Stimulated activated CD8-positive, alpha-beta memory T cell treated with anti-CD3 and anti-CD28 coated beads, Interleukin-15, amount 100 ng/mL, for 24 hours (primary cell): ENCODE measurements at regions not wholly inside any gene's neighbourhood (a gene's known extent, or its start where the extent isn't known, plus 50 kb on each side); places are given as distances from the start of the nearest gene placed in this dataset.
"Not testable (repeated sequence)": the region's sequence is repeated elsewhere in the genome, so short reads cannot be mapped to it uniquely, and the experiment has no call there.

Experiments used
- DNase-seq: peaks from one replicate; pipeline ENCODE4 v3.0.0-alpha.2; 2020; ENCODE audit warnings: low read depth

- DNase-seq = no peak
Observed at GRCh38 chr3:118167571-118167970, 867.1 kb downstream of the IGSF11 start.

GRCh38 chr3:118168175-118168574, 866.5 kb downstream of the IGSF11 start:
- no peak for DNase-seq

DNA sequence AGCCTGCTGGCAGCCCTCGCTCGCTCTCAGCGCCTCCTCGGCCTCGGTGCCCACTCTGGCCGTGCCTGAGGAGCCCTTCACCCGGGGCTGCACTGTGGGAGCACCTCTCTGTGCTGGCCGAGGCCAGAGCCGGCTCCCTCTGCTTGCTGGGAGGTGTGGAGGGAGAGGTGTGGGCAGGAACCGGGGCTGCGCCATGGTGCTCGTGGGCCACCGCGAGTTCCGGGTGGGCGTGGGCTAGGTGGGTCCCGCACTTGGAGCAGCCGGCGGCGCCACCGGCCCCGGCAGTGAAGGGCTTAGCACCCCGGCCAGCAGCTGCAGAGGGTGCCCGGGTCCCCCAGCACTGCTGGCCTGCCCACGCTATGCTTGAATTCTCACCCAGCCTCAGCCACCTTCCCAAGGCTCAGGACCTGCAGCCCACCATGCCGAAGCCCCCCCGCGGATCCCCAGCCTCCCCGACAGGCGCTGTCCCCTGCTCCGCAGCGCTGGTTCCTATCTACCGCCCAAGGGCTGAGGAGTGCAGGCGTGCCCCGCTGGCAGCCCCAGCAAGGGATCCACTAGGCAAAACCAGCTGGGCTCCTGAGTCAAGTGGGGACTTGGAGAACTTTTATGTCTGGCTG, 863.3 kb downstream of the IGSF11 start:
- no peak for DNase-seq

DNA sequence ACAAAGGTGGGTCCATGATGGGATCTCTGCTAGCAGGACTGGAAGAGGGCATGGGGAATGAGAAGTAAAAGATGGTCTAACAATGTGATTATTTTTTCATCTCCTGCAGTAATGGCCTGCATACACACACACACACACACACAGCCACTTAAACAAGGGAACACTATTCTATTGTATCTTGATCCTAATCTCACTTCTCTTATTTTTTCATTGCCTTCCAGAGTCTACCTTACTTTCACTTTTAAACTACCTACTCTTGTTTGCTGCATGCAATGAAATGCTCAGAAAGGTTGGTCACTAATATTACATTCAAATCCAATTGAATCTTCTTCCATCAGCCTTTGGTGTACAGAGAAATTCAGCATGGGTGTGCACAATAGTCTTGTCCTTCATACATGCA, 853.8 kb downstream of the IGSF11 start:
- no peak for DNase-seq

GRCh38 chr3:118181274-118181673, 853.4 kb downstream of the IGSF11 start:
- no peak for DNase-seq

DNA sequence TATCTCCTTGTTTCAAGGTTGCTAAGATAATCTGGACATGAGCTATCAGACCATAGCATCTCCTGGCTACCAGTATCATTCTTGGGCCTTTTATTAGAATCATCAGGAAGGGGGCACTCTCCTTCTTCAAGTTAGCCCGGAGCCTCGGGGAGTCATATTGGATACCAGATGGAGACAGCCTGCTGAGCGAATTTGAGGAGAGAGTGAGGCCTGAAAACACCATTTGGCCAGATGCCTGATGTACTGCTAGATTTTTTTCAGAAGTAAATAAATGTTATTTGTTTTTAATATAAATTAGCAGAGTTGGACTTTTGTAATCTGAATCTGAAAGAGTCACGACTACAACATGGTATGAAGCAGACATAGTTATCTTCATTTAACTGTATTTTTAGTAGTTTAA, 848.6 kb downstream of the IGSF11 start:
- DNase-seq = no peak

- DNase-seq = no peak
Observed at GRCh38 chr3:118187221-118187620, 847.4 kb downstream of the IGSF11 start.

DNA sequence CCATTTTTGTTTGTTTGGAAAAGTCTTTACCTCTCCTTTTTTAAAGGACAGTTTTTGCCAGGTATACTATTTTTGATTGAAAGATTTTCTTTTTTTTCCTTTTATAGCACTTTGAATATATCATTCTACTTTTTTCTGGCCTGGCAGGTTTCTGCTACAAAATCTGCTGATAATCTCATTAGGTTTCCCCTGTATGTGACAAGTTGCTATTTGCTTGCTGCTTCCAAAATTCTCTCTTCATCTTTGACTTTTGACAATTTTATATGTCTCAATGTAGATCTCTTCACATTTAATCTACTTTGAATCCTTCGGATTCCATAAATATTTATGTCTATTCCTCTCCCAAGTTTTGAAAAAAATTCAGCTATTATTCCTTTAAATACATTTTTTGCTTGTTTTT, 838.5 kb downstream of the IGSF11 start:
- no peak for DNase-seq

GRCh38 chr3:118199044-118199443, 835.6 kb downstream of the IGSF11 start:
- DNase-seq = no peak

- no peak for DNase-seq
Observed at GRCh38 chr3:118204052-118204656, 830.5 kb downstream of the IGSF11 start.

DNA sequence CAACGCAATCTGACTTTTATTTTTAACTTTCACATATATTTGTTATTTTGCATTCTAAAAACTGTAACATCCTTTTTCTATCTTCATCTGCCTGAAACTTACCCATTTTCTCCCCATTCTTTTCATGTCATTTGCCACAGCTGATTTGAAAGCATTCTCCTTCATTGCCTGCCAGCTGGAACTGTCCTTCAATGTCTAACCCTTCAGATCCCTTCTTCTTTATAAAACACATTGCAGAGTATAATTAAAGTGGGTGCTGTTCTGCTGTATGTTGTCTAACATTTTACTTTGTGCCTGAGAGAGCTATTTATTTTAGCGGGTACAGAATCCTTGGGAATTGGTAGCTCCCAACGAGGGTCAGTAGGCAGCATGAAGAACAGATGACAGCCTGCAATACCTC, 827.4 kb downstream of the IGSF11 start:
- no peak for DNase-seq

DNA sequence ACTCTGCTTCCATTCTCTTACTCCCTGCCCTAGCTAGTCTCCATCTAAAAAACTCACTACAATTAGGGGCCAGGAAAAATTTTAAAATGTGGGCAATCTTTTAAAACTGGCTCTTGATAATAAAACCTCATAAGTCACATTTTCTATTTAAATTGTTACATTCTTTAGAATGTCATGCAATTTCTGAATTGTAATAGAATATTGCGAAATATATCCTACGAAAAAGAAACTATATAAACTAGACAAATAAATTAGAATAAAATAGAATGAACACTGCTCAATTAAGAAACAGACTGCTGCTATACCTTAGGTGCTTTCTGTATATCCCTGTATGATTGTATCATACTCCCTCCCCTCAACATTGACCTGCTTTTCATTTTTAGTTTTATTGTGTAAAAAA, 826.0 kb downstream of the IGSF11 start:
- no peak for DNase-seq

DNA sequence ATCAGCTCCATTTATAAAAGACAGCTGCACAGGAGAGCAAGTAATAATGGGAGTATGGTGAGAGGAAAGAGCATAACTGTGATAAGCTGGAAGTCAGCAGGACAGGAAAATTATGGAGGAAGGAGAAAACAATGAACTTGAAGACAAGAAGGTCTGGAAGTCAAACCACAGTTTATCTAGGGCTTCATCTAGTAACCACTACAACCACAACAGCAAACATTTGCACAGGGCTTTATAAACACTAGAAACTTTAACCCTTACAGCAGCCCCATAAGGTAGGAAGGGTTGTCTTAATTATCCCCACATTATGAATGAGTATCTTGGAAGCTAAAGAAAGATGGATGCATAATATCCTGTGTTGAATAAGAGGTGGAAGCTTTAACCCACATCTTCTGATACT, 820.8 kb downstream of the IGSF11 start:
- no peak for DNase-seq

- DNase-seq = no peak
Observed at GRCh38 chr3:118226206-118226605, 808.4 kb downstream of the IGSF11 start.

DNA sequence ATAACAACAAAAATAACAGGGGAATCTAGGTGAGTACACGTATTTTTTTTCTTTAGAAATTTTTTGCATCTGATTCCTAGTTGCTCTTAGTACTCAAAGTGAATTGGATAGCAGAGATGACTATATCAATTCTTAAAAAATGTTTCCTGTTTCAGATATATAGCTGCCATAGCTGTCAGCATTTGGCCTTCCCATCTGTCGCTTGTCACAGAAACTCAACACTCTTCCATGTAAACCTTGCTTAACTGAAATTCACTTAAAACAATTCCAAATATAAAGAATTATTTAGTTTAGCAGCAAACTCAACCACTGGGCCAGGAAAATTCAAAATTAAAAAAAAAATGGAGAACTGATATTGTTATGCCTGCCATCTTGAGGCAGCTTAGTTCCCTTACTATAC, 807.5 kb downstream of the IGSF11 start:
- DNase-seq = no peak

- no peak for DNase-seq
Observed at GRCh38 chr3:118228151-118228550, 806.5 kb downstream of the IGSF11 start.

DNA sequence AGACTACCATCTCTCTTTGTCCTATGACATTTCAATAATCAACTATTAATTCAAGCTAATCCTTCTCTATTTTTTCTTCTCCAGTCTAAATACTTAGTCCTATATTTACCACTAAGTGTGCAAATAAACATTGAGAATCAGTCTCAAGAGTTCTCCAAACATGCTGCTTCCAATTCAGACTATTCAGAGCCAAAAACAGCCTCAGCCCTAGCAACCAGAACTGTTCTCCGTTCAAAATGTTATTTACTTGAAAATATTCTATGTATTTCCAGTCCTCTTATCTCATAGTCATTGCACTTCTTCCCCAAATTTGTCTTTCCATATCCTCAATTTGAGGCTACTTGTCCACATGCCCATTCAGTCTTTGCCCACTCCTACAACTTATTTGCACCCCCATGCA, 805.5 kb downstream of the IGSF11 start:
- DNase-seq = no peak

GRCh38 chr3:118231578-118231977, 803.1 kb downstream of the IGSF11 start:
- DNase-seq = no peak

GRCh38 chr3:118239253-118239652, 795.4 kb downstream of the IGSF11 start:
- no peak for DNase-seq

- DNase-seq = no peak
Observed at GRCh38 chr3:118244761-118245160, 789.9 kb downstream of the IGSF11 start.

GRCh38 chr3:118245312-118245711, 789.3 kb downstream of the IGSF11 start:
- DNase-seq = no peak

- not testable (repeated sequence) for DNase-seq
Observed at GRCh38 chr3:118258850-118259249, 775.8 kb downstream of the IGSF11 start.

DNA sequence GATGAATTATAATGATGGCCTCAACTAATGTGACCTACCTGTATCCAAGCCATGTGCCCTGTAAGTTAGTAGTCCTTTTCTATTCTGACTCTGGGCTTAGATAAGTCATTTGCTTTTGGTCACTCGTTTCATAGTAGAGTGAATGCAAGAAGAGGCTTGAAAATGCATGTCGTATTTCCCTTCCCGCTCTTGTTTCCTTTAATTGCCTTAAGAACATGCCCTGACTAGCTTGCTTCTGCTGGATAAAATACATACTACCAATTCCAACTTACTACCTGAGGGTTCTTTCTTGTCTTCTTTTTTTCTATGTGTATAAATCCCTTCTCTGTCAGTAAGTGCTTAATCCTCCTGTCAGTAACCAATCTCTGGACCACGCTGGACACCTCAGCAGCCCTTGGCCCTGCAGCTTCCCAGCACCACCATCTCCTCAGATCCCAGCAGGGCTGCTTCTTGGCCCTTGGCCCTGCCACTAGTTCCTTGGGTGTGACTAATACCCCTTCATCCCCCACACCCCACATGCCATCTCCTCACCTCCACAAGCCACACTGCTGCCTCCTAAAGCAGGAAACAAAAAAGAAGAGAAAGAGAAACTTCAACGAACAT, 771.7 kb downstream of the IGSF11 start:
- no peak for DNase-seq

GRCh38 chr3:118267588-118267987, 767.1 kb downstream of the IGSF11 start:
- no peak for DNase-seq
